GM21717 (cell line): ENCODE measurements at regions not wholly inside any gene's neighbourhood (a gene's known extent, or its start where the extent isn't known, plus 50 kb on each side); places are given as distances from the start of the nearest gene placed in this dataset.

Source experiments
- ATAC-seq: cut with Tn5 transposase; IDR thresholded peaks from one replicate; pipeline ENCODE4 v1.9.1; 2021; ENCODE audit warnings: mild to moderate bottlenecking, moderate library complexity; ENCODE audit not compliant: unreplicated experiment

DNA sequence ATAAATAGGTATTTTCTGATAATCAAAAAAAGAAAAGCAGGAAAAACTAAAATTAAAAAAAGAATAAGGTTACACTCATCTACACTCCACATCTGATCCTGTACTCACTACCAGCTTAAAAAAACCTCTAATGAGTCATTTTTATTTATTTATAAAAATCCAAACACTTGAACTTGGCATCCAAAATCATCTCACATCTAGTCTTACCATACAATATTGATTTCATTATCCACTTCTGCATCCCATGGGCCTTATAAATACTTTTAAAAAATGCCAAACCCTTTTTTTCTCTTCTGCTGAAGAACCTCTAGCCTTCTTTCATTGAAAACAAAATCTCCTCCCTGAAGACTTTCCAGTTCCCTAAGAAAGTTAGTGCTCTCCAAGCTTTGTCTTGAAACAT lies 109.7 kb downstream of the TMTC3 start:
- no peak for ATAC-seq

DNA sequence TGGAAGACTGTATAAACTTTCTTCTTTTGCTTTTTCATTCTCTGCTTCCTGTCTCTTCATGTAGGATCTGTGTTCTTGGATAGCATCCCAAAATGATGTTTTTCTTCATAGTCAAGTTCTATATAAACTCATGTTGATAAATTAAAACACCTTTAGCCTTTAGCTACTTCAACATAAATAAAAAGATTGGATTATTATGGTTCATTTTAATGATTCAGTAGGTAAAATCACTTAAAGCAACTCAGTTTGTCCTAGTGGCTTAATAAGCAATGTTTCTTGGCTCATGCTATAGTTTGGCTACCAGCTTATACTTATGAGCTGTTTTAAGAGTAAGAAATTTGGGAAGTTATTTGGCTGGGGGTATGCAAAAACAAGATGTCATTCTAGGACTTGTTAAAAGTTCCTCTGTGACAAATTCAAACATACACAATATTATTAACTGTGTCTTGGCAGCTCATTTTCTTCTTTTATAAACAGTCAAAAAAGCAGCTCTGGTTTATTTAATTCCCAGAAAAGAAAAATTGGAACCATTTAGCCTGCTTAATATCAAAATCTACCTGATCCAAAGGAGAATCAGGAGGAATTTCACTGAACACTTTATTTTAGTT lies 111.4 kb downstream of the TMTC3 start:
- no peak for ATAC-seq

DNA sequence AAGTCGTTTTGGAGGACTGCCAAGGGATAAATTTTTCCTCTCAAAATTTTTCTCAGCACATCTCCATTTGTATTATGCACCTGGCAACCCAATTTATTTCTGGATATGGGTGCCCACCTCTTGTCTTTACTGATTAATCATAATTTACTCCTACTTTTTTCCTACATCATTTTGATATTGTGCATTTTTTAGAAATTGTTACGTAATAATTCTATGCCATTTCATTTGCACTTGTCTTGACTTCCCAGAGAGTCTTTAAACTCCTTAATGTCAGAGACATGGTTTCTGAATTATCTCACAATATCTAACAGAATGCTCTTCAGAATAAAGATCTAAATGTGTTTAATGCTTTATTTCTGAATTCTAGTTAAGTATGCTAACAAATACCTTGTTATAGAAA lies 113.1 kb downstream of the TMTC3 start:
- ATAC-seq, result no peak

DNA sequence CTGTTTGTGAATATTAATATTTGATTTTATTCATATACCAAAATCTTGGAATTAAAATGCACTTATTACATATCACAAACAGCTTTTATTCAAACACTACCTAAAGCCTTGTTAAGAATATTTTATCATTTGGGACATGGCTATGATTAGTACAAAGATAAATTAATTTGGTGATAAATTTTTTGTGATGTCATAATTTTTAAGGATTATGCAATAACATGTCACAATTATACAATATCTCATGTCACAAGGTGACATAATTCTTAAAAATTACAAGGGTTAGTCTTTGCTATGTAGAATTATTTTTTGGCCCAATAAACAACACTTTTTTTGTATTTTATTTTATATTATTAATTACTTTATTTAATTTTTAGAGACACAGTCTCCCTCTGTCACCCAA lies 113.7 kb downstream of the TMTC3 start:
- no peak for ATAC-seq

DNA sequence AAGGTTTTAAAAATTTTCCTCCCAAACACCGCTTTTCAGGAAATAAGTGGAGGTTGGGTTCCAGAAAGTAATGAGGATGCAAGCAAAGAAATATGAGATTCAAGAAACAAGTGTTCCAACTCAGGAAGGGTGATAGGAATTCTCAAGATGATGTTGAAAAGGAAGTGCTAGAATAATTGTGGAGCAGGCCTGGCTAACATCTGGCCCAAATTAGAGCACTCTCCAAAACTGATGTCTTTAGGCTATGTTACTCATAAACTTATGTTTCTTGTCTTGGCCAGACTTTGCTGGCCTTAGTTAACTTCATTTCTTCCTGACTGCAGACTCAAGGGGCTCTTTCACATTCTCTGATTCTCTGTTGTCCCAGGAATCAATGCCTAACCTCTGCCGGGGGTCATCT lies 116.3 kb downstream of the TMTC3 start:
- no peak for ATAC-seq

DNA sequence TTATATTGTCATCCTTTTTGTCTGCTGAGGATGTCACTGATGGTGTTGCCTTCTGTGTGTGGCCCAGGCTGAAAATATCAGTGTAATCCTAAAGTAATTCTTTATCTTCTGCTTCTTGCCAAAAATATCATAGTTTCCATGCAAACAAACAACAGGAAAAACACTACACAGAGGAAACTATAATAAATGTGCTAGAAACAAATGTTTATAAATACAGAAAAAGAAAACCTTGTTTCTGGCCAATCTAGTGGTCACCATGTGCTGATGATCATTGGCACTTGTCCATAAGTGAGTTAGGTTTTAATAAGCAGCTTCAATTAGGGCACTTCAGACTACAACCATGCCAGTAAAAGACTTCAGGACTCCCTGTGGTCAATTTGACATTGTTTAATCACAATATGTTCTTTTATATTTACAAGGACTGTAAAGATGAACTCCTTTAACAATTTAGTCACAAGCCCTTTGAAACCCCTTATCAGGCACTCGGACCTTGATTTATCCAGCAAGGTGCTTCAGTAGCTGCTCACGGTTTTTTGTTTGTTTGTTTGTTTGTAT lies 124.8 kb downstream of the TMTC3 start:
- ATAC-seq, result no peak

DNA sequence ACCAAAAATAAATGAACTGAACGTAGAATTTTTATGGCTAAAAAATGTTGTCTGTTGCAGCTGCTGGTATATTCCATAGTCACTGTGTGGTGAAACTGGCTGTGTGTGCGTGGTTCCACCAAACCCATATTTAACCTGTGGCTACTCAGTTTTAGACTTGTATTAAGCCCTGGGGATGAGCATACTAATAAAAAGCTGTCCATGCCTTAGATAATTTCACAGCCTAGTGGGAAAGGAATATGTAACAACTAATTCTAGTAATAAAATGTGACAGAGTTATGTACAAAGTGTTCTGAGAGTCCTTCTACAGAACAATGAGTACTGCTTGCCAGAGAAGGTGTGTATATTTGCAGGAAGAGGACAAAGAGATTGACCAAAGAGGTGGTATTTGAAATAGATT lies 125.5 kb downstream of the TMTC3 start:
- no peak for ATAC-seq

DNA sequence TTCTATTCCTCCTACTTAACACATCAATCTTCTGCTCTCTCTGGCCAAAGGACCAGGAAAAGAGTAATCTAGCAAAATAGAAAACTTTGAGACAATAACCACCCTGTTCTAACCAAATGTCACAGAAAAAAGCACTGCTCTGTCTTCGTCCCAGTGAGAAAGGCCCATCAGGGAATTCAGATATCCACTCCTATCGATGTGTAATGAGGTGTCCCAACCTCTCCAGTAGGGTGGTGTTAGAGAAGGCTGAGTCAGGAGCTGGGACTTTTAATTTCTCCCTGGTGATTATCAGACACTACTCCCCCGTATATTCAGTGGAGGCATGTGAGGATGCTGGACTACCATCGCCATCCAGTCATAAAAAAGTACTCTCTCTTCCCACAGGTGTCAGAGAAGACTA lies 130.3 kb downstream of the TMTC3 start:
- ATAC-seq, result no peak

DNA sequence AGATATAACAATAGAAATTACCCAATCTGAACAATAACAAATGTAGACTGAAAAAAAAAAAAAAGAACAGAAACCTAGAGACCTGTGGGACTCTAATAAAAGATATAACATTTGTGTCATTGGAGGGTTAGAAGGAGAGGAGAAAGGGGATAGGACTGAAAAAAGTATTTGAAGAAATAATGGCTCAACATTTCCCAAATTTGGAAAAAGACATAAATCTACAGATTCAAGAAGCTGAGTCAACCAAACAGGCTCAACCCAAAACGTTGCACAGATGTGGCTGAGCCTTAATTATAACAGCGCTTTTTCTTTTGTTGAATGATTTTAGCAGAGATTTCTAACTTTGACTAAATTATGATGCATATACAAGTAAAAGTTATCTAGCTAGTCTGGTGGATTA lies 131.3 kb downstream of the TMTC3 start:
- ATAC-seq, result no peak

DNA sequence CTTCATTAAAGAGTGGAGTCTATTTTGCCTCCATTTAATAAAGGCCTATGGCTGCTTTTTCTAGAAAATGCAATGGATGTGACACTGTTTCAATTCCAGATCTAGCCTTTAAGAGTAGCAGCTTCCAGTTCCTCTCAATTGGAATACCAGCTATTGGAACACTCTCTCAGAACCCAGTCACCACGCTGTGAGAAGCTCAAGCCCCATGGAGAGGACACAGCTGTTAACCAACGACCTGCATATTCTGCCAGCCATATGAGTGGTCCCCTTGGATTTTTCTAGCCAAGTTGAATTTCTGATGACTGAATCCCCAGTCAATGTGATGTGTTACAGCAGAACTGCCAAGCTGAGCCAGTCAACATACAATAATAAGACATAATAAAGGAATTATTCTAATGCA lies 131.8 kb downstream of the TMTC3 start:
- ATAC-seq, result no peak

DNA sequence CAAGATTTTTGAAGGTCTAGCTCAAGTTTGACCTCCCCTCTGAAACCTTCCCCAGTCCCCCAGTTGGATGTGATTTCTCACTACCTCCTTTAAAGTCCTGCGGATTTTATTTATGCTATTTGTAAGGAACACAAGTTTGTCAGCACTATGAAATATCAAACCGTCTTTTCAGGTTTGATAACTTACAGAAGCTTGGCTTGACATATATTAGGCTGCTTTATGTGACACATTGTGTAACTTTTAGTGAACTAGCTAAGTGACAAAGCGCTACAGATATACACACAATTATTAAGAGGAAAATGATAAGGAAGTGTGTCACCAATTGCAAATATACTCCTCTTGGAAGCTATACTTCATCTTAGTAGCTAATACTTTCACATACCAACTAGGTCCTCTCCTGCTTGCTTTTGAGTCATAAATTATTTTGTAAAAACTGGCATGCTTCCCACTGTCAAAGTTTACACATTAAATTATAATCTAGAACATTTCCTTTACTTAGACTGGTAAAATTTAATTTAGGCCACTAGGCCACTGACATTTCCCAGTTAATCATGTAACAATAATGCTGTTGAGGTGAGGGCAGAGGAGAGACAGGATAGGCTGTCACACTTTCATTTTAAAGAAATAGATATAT lies 149.5 kb downstream of the TMTC3 start:
- ATAC-seq, result no peak

DNA sequence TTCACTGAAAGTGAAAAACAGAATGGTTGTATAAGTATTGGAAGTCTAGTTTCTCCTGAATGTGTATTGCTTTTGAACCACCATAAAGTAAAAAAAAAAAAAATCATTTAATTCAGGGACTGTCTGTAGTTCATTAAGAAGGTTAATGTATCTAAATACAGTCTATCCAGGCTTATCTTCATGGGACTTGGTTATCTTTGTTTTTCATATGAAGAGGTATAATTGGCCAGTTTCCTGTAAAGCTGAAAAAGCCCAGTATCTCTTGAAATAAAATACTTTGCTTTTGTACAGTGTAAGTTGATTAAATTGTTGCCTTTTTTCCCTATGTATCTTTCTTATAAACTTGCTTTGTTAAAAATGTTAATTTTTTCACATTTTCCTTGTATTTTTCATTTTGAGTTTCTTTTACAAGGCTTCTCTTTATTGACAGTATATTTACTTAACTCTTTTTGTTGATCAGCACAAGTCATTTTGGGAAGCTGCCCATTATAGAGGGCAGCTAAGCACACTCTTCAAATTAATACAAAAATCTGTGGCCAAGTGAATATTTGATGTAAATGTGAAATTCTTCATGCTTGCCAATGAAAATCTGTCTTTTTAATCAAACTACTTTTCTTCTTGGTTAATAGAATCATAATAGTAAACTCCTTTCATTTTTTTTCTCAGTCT lies 156.0 kb downstream of the TMTC3 start:
- ATAC-seq, result no peak

DNA sequence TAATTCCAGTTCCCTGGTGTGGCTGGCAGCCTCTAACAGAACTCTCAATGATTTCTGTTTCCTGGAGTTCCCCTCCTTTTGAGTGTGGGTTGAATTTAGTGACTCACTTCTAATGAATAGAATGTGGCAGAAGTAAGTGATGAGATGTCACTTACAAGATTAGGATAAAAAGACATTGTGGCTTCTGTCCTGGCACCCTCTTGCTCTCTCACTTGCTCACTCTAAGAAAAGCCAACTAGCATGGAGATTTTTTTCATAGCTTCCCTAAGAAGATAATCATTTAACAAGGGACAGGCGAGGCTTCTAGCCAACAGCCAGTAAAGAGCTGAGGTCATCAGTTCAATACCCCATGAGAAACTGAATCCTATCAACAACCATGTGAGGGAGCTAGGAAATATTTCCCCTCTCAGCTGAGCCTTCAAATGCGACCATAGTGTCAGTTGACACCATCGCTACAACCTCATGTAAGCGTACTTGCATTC lies 156.7 kb downstream of the TMTC3 start:
- peak; percentile 40 for ATAC-seq

DNA sequence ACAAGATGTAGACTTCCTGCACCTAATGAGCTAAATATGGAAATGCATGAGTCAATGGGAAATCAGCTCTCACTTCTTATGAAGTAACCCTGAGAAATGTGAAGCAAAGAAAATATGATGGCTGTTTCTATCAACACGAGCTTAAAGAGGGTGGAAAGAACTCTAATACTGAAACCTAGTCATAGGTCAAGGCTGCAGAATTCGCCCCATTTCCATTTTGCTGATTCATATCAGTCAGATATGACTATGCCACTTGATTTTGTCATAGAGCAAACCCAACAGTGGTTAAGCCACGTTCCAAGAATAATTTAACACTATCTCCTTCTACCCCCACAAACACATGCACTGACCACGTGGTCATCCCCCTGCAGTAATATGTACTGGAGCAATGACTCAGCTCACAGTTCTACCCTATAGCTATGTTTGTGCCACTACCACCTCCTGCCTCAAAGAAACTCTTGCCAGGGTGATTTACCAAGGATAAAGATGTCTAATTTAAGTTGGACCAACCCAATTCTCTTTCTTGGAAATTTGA lies 157.5 kb downstream of the TMTC3 start:
- ATAC-seq, result peak; percentile 97

DNA sequence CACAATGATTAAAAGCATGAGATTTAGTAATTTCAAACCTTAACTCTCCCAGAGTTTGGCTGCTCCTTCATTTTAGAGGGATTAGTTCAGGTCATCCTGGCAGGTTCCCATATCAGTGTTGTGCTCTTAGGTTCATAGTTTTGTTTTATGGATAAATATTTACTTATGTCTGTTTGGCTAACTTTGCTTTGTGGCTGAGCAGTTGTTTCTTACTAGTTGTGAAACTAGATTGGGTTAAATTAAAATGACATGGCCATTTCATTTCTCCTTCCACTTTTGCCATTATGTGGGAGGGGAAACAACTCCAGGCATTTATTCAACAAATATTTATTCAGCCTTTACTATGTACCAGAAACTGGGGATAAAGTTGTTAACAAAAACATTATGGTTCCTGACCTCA lies 158.8 kb downstream of the TMTC3 start:
- no peak for ATAC-seq

DNA sequence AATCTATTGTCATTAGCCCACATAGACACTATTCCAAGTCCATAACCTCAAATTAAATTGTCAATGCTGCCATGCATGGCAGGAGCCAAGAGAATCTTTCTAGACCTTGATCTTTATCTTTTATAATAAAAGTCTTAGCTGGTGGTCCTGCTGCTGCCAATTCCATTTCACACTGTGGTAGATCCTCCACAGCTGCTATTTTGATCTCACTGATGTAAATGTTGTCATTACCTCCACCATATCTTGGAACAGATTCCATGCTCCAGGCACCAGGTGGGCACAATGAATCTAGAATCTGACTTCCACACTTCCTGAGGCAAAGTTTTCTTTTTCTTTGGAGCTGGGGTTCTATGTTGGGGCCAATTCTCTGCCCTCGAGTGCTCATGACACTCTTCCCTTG lies 161.2 kb downstream of the TMTC3 start:
- no peak for ATAC-seq

DNA sequence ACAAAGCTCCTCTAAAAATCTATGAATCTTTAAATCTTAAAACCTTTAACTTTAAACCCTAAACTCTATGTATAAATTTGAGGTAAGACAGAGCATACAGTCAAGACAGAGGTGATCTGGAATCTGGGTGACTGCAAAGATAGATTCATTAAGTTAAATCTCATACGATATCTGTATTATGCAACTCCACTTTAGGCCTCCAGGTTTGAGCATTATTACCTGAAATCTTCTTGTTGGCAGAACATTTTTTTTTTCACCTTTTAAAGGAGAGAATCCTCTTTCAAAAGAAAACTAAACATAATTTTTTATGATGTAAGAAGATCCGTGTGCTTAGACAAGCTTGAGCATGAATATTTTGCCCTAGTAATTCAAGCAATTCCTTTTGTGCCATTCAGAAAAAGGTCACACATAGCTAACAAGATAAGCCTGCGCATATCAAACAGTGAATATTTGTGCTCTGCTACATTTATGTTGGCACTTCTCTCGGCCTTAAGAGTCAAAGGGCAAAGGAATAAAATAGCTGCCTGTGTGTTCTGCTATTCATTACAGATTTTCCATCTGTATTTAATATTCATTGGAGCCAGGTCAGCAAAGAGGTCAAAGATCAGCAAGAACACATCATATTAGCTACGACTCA lies 163.3 kb downstream of the TMTC3 start:
- no peak for ATAC-seq

DNA sequence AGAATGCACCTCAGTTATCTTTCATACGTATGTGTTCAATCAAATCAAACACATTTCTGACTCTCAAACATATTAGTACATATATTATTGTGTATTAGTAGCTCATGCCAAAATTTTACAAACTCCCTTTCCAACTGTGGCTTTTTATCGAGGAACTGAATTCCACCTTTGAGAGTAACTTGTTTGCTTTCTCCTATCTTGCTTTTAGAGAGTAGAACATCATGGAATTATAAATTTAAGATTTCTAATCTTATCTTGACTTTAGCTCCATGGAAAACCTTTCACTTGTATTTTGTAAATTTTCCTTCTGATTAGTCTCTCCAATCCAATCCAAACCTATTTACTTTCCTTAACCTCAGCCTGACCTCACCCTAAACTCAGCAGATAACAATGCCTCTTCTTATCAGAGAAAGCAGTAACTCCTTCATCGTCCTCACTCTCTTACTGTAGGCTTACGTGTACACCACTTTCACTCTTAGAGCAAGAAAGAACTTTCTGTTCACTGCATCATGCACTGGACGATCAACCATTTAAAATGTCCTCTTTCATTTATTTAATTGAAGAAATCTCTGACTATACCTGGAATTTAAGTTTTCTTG lies 164.5 kb downstream of the TMTC3 start:
- peak; percentile 51 for ATAC-seq

DNA sequence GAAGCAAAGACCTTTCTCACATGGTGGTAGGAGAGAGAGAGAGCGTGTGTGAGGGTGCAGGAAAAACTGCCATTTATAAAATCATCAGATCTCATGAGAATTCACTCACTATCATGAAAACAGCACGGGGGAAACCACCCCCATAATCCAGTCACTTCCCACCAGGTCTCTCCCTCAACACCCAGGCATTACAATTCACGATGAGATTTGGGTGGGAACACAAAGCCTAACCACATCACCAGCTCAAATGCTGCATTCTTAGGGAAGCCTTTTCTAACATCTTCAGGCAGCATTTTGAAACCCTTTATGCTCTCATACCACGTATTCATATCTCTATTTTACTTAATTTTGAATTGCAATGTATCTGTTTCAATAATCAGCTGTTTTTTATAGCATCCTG lies 165.9 kb downstream of the TMTC3 start:
- peak; percentile 7 for ATAC-seq

DNA sequence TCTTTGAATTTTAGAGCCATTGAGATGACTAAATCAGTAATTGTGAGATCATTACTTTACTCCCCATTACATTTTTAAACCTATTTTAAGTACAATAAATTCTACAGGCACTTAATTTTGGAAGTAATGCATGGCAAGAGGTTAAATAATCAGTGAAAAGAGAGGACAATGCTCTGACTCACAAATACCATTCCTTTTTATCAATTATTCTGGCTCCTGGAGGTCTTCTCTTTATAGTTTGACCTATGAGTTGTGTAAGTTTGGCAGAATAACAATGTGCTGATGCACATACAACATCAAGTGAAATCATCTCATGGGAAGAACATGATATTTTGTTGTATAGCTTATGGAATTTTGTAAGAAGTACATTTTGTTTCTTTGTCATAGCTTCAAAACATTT lies 166.7 kb downstream of the TMTC3 start:
- ATAC-seq, result no peak

DNA sequence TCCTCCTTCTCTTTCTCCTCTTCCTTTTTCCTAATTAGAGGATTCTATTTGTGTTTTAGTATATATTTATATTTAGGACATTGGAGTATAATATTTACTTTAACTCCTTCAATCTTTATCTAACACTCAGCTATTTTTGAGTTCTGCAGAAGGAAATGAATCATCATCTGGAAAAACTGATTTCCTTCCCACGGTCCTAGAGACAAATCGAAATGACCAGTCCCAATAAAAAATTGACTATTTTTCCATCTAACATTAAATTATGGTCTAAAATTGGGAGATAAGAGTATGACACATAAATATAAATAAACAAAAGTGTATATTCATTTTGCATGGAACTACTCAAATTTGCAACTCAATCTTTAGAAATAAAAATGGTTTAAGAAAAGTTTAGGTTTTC lies 167.4 kb downstream of the TMTC3 start:
- ATAC-seq, result no peak
